ENCODE measurements at regions not wholly inside any gene's neighbourhood (a gene's known extent, or its start where the extent isn't known, plus 50 kb on each side); places are given as distances from the start of the nearest gene placed in this dataset.

DNA sequence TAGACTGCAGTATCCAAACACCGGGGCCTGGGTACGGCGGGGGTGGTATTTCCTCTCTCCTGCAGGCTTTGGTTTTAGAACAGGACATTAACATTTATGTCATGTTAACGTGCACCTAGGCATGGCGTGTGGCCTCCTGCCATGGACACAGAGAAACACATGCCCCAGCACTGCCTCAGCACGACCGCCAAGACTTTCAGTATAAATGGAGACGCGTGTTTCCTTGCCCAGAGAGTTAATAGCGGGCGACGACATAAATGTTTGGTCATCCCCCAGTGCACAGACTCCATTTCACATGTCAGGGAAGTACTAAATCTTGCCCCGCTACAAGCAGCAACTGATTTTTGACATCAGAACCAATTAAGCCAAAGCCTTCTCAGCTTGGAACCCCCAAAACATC is 737.9 kb downstream of the RAB28 start:
- TF ChIP-seq, protein P1, sequence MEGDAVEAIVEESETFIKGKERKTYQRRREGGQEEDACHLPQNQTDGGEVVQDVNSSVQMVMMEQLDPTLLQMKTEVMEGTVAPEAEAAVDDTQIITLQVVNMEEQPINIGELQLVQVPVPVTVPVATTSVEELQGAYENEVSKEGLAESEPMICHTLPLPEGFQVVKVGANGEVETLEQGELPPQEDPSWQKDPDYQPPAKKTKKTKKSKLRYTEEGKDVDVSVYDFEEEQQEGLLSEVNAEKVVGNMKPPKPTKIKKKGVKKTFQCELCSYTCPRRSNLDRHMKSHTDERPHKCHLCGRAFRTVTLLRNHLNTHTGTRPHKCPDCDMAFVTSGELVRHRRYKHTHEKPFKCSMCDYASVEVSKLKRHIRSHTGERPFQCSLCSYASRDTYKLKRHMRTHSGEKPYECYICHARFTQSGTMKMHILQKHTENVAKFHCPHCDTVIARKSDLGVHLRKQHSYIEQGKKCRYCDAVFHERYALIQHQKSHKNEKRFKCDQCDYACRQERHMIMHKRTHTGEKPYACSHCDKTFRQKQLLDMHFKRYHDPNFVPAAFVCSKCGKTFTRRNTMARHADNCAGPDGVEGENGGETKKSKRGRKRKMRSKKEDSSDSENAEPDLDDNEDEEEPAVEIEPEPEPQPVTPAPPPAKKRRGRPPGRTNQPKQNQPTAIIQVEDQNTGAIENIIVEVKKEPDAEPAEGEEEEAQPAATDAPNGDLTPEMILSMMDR (IDR thresholded peaks at IDR 0.05 in 8 of 11, conservative IDR thresholded peaks at IDR 0.05 in 3 of 11), result no peak
- TF ChIP-seq POLR2AphosphoS5 (IDR thresholded peaks at IDR 0.05) (no peak), POLR2A (IDR thresholded peaks at IDR 0.05) (no peak)
